ENCODE measurements at regions not wholly inside any gene's neighbourhood (a gene's known extent, or its start where the extent isn't known, plus 50 kb on each side); places are given as distances from the start of the nearest gene placed in this dataset.

- no peak for DNase-seq (ENCODE audit: low read depth, low spot score)
- ChIA-PET POLR2A (no interaction called here), CTCF (no interaction called here)
- TF ChIP-seq CTCF (IDR thresholded peaks at IDR 0.05; ENCODE audit: low read depth, low read length) = no peak
- Histone ChIP-seq H3K27ac (ENCODE audit: low read depth, low read length) (no peak overlapping the region), H3K4me3 (ENCODE audit: low read depth, low read length) (no peak overlapping the region), H3K27me3 (ENCODE audit: control insufficient read depth, insufficient read depth, low read length) (no peaks in the 10 kb centered on the region), H3K9me3 (ENCODE audit: control insufficient read depth, insufficient read depth, low read length) (no peaks in the 10 kb centered on the region)
Measured at GRCh38 chr13:85040215-85040614, 759.0 kb downstream of the SLITRK6 start.

DNA sequence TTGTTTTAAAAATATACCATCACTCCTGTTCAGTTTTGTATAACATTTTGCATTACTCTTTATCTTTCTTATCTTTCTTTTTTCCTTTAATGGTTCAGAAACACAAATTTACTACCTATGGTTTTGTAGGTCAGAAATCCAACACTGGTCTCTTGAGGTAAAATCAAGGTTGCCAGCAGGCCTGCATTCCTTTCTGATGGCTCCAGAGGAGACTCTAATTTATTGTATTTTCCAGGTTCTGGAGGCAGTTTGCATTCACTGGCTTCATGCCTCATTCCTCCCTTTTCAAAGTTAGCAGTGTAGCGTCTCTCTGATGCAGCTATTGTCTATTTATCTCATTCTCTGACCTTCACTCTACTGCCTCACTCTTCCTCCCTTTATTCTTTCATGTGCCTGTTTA is 767.4 kb downstream of the SLITRK6 start:
- TF ChIP-seq CTCF (IDR thresholded peaks at IDR 0.05; ENCODE audit: low read depth, low read length) = no peak
- no peak overlapping the region for H3K4me3 ChIP-seq (ENCODE audit: low read depth, low read length)
- ChIA-PET POLR2A (no interaction called here), CTCF (no interaction called here)
- H3K27me3 ChIP-seq (ENCODE audit: control insufficient read depth, insufficient read depth, low read length) = no peaks in the 10 kb centered on the region
- H3K27ac ChIP-seq (ENCODE audit: low read depth, low read length) = no peak overlapping the region
- DNase-seq (ENCODE audit: low read depth, low spot score) = no peak
- no peaks in the 10 kb centered on the region for H3K9me3 ChIP-seq (ENCODE audit: control insufficient read depth, insufficient read depth, low read length)

- ChIA-PET CTCF (no interaction called here), POLR2A (no interaction called here)
- H3K4me3 ChIP-seq (ENCODE audit: low read depth, low read length) = no peak overlapping the region
- no peak for DNase-seq (ENCODE audit: low read depth, low spot score)
- no peaks in the 10 kb centered on the region for H3K27me3 ChIP-seq (ENCODE audit: control insufficient read depth, insufficient read depth, low read length)
- no peaks in the 10 kb centered on the region for H3K9me3 ChIP-seq (ENCODE audit: control insufficient read depth, insufficient read depth, low read length)
- H3K27ac ChIP-seq (ENCODE audit: low read depth, low read length) = no peak overlapping the region
- no peak for TF ChIP-seq CTCF (IDR thresholded peaks at IDR 0.05; ENCODE audit: low read depth, low read length)
Measured at GRCh38 chr13:85028035-85028434, 771.2 kb downstream of the SLITRK6 start.

- H3K9me3 ChIP-seq (ENCODE audit: control insufficient read depth, insufficient read depth, low read length) = no peaks in the 10 kb centered on the region
- no peak for TF ChIP-seq CTCF (IDR thresholded peaks at IDR 0.05; ENCODE audit: low read depth, low read length)
- ChIA-PET POLR2A (no interaction called here), CTCF (no interaction called here)
- no peak overlapping the region for H3K4me3 ChIP-seq (ENCODE audit: low read depth, low read length)
- DNase-seq (ENCODE audit: low read depth, low spot score) = no peak
- H3K27me3 ChIP-seq (ENCODE audit: control insufficient read depth, insufficient read depth, low read length) = no peaks in the 10 kb centered on the region
- H3K27ac ChIP-seq (ENCODE audit: low read depth, low read length) = no peak overlapping the region
Measured at GRCh38 chr13:85019121-85019520, 780.1 kb downstream of the SLITRK6 start.

- H3K27ac ChIP-seq (ENCODE audit: low read depth, low read length) = no peak overlapping the region
- H3K9me3 ChIP-seq (ENCODE audit: control insufficient read depth, insufficient read depth, low read length) = no peaks in the 10 kb centered on the region
- no peak for DNase-seq (ENCODE audit: low read depth, low spot score)
- H3K4me3 ChIP-seq (ENCODE audit: low read depth, low read length) = no peak overlapping the region
- H3K27me3 ChIP-seq (ENCODE audit: control insufficient read depth, insufficient read depth, low read length) = no peaks in the 10 kb centered on the region
- ChIA-PET POLR2A (no interaction called here), CTCF (no interaction called here)
- no peak for TF ChIP-seq CTCF (IDR thresholded peaks at IDR 0.05; ENCODE audit: low read depth, low read length)
Measured at GRCh38 chr13:85013006-85013405, 786.2 kb downstream of the SLITRK6 start.
